ENCODE measurements at regions not wholly inside any gene's neighbourhood (a gene's known extent, or its start where the extent isn't known, plus 50 kb on each side); places are given as distances from the start of the nearest gene placed in this dataset.

- no peak for TF ChIP-seq USF2 (IDR thresholded peaks at IDR 0.05; ENCODE audit: low read depth, low read length)
- TF ChIP-seq POLR2A (IDR thresholded peaks at IDR 0.05; ENCODE audit: low read depth, low read length) = no peak
- no peak for TF ChIP-seq MAZ (IDR thresholded peaks at IDR 0.05; ENCODE audit: borderline replicate concordance, low read depth, low read length)
These were observed 752.9 kb downstream of the KCNJ2 start for GRCh38 chr17:70922268-70922667.

Data from IMR-90 (cell line).